OCI-LY7 (cell line): ENCODE measurements at regions not wholly inside any gene's neighbourhood (a gene's known extent, or its start where the extent isn't known, plus 50 kb on each side); places are given as distances from the start of the nearest gene placed in this dataset.

Source experiments
- BruUV-seq: library from RNA; stranded (reverse); fragments of 400-500 nt; replicated peaks from 2 replicates; lab custom pipeline; 2021; lab: Mats Ljungman, UMichigan
- CTCF ChIA-PET: fragments of 300-600 bp; sonication (Branson Sonifier 250); formaldehyde crosslinking; loops from one replicate; lab custom pipeline; 2022; ENCODE audit warnings: antibody characterized with exemption; ENCODE audit not compliant: unreplicated experiment; lab: Charles Lee
- POLR2A ChIA-PET: fragments of 300-600 bp; sonication (Branson Sonifier 250); formaldehyde crosslinking; loops from one replicate; lab custom pipeline; 2022; ENCODE audit warnings: antibody characterized with exemption; lab: Charles Lee
- DNase-seq: peaks from one replicate; pipeline ENCODE4 v3.0.0-alpha.2; 2015; ENCODE audit warnings: low spot score
- H2AFZ ChIP-seq: fragments of 200-600 bp; sonication (generic), shearing (Covaris generic); 2 replicates; pipeline ENCODE4 v1.6.1; 2014; ENCODE audit warnings: mild to moderate bottlenecking, antibody characterized with exemption, low read length, moderate library complexity
- H3K27ac ChIP-seq: fragments of 200-600 bp; sonication (generic); 2 replicates; pipeline ENCODE4 v1.5.1; 2014; ENCODE audit warnings: mixed run types, low read depth, mild to moderate bottlenecking, moderate library complexity, low read length, inconsistent platforms; ENCODE audit not compliant: poor library complexity, severe bottlenecking
- H3K36me3 ChIP-seq: fragments of 200-600 bp; sonication (generic); 2 replicates; pipeline ENCODE4 v1.6.1; 2014; ENCODE audit warnings: mild to moderate bottlenecking, antibody characterized with exemption, low read length, moderate library complexity, mixed read lengths; ENCODE audit not compliant: insufficient read depth
- H3K4me1 ChIP-seq: fragments of 200-600 bp; sonication (generic); 2 replicates; pipeline ENCODE4 v1.5.1; 2014; ENCODE audit warnings: mild to moderate bottlenecking, low read length; ENCODE audit not compliant: insufficient read depth, poor library complexity, severe bottlenecking
- H3K4me2 ChIP-seq: fragments of 200-600 bp; sonication (generic); 2 replicates; pipeline ENCODE4 v1.6.1; 2014; ENCODE audit warnings: mild to moderate bottlenecking, low read length
- H3K4me3 ChIP-seq: fragments of 200-600 bp; sonication (generic); 2 replicates; pipeline ENCODE4 v1.5.1; 2014; ENCODE audit warnings: mild to moderate bottlenecking, low read depth, low read length; ENCODE audit not compliant: poor library complexity, severe bottlenecking
- H3K79me2 ChIP-seq: fragments of 200-600 bp; sonication (generic); 2 replicates; pipeline ENCODE4 v1.6.1; 2016; ENCODE audit warnings: low read depth, mild to moderate bottlenecking, low read length, moderate library complexity, mixed read lengths; ENCODE audit not compliant: insufficient read depth
- H3K9me2 ChIP-seq: fragments of 200-600 bp; sonication (generic); 2 replicates; pipeline ENCODE4 v1.6.1; 2016; ENCODE audit warnings: mild to moderate bottlenecking, low read length, mixed read lengths; ENCODE audit not compliant: insufficient read depth
- H3K9me3 ChIP-seq: fragments of 200-600 bp; sonication (generic); 2 replicates; pipeline ENCODE4 v1.6.1; 2014; ENCODE audit warnings: mild to moderate bottlenecking, mixed run types, low read length, mixed read lengths
- H4K20me1 ChIP-seq: fragments of 200-600 bp; sonication (generic); 2 replicates; pipeline ENCODE4 v1.6.1; 2014; ENCODE audit warnings: mild to moderate bottlenecking, antibody characterized with exemption, low read length, moderate library complexity, mixed read lengths; ENCODE audit not compliant: insufficient read depth
- EZH2phosphoT487 ChIP-seq: fragments of 200-600 bp; sonication (generic); IDR thresholded peaks from 2 replicates; pipeline ENCODE4 v1.6.1; 2018; ENCODE audit warnings: low read depth, borderline replicate concordance, mild to moderate bottlenecking, mixed run types, antibody characterized with exemption, low read length, moderate library complexity, mixed read lengths
- intact Hi-C: fragments of 100-400 bp; cut with micrococcal nuclease; formaldehyde crosslinking; loops from one replicate; pipeline ENCODE4 v1.10.0; 2022; ENCODE audit not compliant: unreplicated experiment
- TF ChIP-seq, protein P1 (sequence below): fragments of 200-600 bp; sonication (generic); conservative IDR thresholded peaks from 2 replicates; pipeline ENCODE4 v1.5.1; 2014; ENCODE audit warnings: mild to moderate bottlenecking, antibody characterized with exemption, low read length, moderate library complexity, mixed read lengths

- ChIA-PET CTCF (no interaction called here), POLR2A (interaction anchor here (0.9 kb wide), 1 partner anchor 280 kb away, joined by 3 read pairs; no protein-coding TSS in a partner anchor)
- TF ChIP-seq, protein P1, sequence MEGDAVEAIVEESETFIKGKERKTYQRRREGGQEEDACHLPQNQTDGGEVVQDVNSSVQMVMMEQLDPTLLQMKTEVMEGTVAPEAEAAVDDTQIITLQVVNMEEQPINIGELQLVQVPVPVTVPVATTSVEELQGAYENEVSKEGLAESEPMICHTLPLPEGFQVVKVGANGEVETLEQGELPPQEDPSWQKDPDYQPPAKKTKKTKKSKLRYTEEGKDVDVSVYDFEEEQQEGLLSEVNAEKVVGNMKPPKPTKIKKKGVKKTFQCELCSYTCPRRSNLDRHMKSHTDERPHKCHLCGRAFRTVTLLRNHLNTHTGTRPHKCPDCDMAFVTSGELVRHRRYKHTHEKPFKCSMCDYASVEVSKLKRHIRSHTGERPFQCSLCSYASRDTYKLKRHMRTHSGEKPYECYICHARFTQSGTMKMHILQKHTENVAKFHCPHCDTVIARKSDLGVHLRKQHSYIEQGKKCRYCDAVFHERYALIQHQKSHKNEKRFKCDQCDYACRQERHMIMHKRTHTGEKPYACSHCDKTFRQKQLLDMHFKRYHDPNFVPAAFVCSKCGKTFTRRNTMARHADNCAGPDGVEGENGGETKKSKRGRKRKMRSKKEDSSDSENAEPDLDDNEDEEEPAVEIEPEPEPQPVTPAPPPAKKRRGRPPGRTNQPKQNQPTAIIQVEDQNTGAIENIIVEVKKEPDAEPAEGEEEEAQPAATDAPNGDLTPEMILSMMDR, result no peak
- no peak for TF ChIP-seq EZH2phosphoT487
- no peak for DNase-seq
- H3K4me2 ChIP-seq, result no peak overlapping the region
- intact Hi-C loops, result no loop called here
- no peaks in the 10 kb centered on the region for H3K36me3 ChIP-seq
- H3K9me3 ChIP-seq, result no peaks in the 10 kb centered on the region
- no peak overlapping the region for H3K27ac ChIP-seq
- BruUV-seq, result no TSS peak
- no peak overlapping the region for H2AFZ ChIP-seq
- no peaks in the 10 kb centered on the region for H4K20me1 ChIP-seq
- H3K4me3 ChIP-seq, result no peak overlapping the region
- no peaks in the 10 kb centered on the region for H3K79me2 ChIP-seq
- H3K4me1 ChIP-seq, result no peaks in the 10 kb centered on the region
- H3K9me2 ChIP-seq, result no peaks in the 10 kb centered on the region
Observed at GRCh38 chr10:111748184-111748583, 435.4 kb downstream of the GPAM start.

DNA sequence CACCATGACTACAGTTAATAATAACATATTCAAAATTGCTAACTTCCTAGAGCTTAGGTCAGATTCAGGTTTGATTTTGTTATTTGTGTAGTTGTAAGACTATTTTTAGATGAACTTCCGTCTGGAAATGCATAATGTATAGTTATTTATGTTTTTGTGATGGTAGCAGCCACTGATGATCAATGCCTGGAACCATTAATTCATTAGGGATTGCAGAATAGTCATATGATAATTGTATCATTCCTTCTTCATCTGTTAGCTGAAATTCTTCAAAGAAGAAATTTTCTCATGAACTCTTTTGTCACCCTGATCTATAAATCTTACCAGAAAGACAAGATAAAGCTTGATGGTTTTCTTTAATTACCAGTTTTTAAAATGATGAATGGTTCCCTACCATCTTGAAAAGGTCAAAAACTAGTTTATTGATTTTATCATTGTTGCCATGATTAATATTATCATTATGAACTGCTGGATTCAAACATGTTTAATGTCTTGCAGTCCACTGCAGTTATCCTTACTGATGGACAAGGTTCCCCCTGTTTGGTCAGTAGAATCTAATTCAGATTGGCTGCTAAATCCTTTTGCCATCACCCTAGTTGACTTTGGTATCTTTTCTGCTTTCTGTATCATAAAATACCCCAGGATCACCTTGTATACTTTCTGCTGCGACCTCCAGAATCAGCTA, 433.3 kb downstream of the GPAM start:
- CTCF ChIA-PET, result no interaction called here

More for the DNA sequence above, 433.3 kb downstream of the GPAM start:
- BruUV-seq, result no TSS peak
- Histone ChIP-seq H3K36me3 (no peaks in the 10 kb centered on the region), H3K4me2 (no peak overlapping the region), H3K79me2 (no peaks in the 10 kb centered on the region), H3K4me1 (no peaks in the 10 kb centered on the region), H3K27ac (no peak overlapping the region), H2AFZ (no peak overlapping the region), H3K4me3 (no peak overlapping the region), H3K9me3 (no peaks in the 10 kb centered on the region), H4K20me1 (no peaks in the 10 kb centered on the region), H3K9me2 (no peaks in the 10 kb centered on the region)
- TF ChIP-seq, protein P1, result no peak
- TF ChIP-seq EZH2phosphoT487, result no peak
- POLR2A ChIA-PET, result no interaction called here
- intact Hi-C loops, result no loop called here
- no peak for DNase-seq
